ENCODE measurements at regions not wholly inside any gene's neighbourhood (a gene's known extent, or its start where the extent isn't known, plus 50 kb on each side); places are given as distances from the start of the nearest gene placed in this dataset.

GRCh38 chr16:66256919-66257318 is 109.6 kb upstream of the CDH5 start:
- TF ChIP-seq CTCF (IDR thresholded peaks at IDR 0.05; ENCODE audit: control extremely low read depth in 1 of 3, insufficient read depth in 1 of 3, low read depth in 1 of 3, low read length in 3 of 3) (no peak), CREB1 (IDR thresholded peaks at IDR 0.05) (no peak), MAX (IDR thresholded peaks at IDR 0.05) (no peak), CEBPB (IDR thresholded peaks at IDR 0.05; ENCODE audit: low read depth, low read length) (no peak), CTBP2 (IDR thresholded peaks at IDR 0.05; ENCODE audit: borderline replicate concordance, insufficient read depth, insufficient read length, low read length) (no peak), POLR2A (IDR thresholded peaks at IDR 0.05; ENCODE audit: control extremely low read depth in 1 of 2, low read depth in 2 of 2, low read length in 2 of 2) (no peak), ZNF274 (IDR thresholded peaks at IDR 0.05; ENCODE audit: borderline replicate concordance, extremely low read depth, low read length) (no peak), RAD21 (IDR thresholded peaks at IDR 0.05 in 1 of 2, conservative IDR thresholded peaks at IDR 0.05 in 1 of 2; ENCODE audit: low read depth in 2 of 2, low read length in 2 of 2) (no peak), JUN (IDR thresholded peaks at IDR 0.05; ENCODE audit: low read depth, low read length) (no peak), CBX8 (IDR thresholded peaks at IDR 0.05; ENCODE audit: borderline replicate concordance, low read depth, low read length) (no peak)

Data from H1 (cell line).